G401 (cell line): ENCODE measurements at regions not wholly inside any gene's neighbourhood (a gene's known extent, or its start where the extent isn't known, plus 50 kb on each side); places are given as distances from the start of the nearest gene placed in this dataset.

ENCODE experiments used
- DNase-seq: peaks from one replicate; pipeline ENCODE4 v3.0.0-alpha.2; 2015; ENCODE audit warnings: low spot score
- in situ Hi-C: cut with HindIII; loops from 2 replicates; pipeline ENCODE4 v1.10.0; 2016; ENCODE audit warnings: low sequenced_read_pairs, mixed read lengths

DNA sequence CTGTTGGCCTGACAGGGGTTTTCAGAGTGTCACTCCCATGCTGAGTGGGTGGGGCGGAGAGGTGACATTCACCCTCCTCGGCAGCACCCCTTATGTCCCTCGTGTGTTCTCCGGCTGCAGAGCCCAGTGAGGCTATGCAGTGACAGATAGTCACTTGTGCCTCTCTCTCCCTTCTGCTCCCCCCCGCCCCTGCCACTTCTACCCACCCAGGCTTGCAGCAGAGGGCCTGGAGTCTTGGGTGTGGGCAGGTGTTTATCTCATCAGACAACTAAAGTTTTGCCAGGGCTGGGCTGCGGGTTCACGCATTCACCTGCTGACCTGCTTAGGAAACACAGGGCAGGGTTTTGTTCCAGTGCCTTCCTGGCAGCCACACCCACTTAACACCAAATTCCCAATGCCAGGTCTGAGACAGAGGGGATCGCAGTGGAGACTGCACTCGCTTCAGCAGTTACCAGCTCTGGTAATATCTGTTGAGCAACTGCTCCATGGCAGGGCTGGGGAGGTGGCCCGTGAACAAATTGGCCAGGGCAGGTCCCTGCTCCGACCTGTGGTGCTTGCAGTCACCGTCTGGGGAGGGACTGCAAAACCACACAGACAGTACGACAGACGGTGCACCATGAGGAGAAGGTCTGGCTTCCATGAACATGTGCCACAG lies 50.5 kb upstream of the ADA2 start:
- in situ Hi-C loops, result no loop called here

DNA sequence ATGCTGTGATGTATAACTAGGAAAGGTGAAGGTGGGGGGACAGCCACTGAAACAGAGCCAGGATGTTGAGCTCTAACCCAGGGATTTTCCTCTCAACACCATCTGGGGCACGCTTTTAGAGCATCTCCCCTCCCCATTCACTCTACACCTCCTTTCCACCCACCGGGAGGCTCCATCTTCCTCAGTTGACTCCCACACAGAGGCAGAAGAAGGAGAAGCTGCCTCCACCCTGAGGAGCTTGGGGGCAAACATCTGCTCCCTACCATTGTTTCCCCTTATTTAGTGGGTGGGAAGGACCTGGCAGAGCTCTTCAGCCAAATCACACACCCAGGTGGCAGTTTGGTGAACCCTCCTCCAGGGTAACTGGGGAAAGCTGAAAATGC lies 50.0 kb upstream of the ADA2 start:
- no peak for DNase-seq
- in situ Hi-C loops, result no loop called here

More for the DNA sequence above, 50.5 kb upstream of the ADA2 start:
- peak; percentile 56 for DNase-seq
